Loucy (cell line): ENCODE measurements at regions not wholly inside any gene's neighbourhood (a gene's known extent, or its start where the extent isn't known, plus 50 kb on each side); places are given as distances from the start of the nearest gene placed in this dataset.

Experiments used
- EZH2phosphoT487 ChIP-seq: fragments of 200-600 bp; IDR thresholded peaks from 2 replicates; pipeline ENCODE4 v1.6.1; 2018; ENCODE audit warnings: antibody characterized with exemption, mild to moderate bottlenecking, moderate library complexity, borderline replicate concordance
- TF ChIP-seq, protein P1 (sequence below): fragments of 200-600 bp; sonication (generic); conservative IDR thresholded peaks from 2 replicates; pipeline ENCODE4 v1.5.1; 2014; ENCODE audit warnings: mild to moderate bottlenecking, antibody characterized with exemption, low read length

DNA sequence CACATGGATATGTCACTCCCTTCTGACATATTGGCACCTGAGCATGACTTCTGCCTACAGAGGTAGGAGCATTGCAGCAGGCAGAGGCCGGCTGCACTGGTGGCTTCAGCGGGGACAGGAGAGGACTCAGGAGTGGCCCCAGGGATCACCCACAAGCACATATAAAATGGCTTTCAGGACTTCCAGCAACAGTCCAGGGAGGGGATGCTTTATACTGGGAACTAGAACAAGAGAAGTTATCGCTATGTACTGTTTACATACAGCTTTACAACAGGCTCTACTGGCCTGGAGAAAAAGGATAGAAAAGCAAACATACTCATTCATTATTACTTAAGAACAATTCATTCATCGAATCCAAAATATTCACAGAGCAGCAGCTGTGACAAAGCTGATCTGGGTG, 337.8 kb downstream of the THBS2 start:
- TF ChIP-seq, protein P1, sequence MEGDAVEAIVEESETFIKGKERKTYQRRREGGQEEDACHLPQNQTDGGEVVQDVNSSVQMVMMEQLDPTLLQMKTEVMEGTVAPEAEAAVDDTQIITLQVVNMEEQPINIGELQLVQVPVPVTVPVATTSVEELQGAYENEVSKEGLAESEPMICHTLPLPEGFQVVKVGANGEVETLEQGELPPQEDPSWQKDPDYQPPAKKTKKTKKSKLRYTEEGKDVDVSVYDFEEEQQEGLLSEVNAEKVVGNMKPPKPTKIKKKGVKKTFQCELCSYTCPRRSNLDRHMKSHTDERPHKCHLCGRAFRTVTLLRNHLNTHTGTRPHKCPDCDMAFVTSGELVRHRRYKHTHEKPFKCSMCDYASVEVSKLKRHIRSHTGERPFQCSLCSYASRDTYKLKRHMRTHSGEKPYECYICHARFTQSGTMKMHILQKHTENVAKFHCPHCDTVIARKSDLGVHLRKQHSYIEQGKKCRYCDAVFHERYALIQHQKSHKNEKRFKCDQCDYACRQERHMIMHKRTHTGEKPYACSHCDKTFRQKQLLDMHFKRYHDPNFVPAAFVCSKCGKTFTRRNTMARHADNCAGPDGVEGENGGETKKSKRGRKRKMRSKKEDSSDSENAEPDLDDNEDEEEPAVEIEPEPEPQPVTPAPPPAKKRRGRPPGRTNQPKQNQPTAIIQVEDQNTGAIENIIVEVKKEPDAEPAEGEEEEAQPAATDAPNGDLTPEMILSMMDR: no peak
- TF ChIP-seq EZH2phosphoT487: no peak
